H1 (cell line): ENCODE measurements at regions not wholly inside any gene's neighbourhood (a gene's known extent, or its start where the extent isn't known, plus 50 kb on each side); places are given as distances from the start of the nearest gene placed in this dataset.
A peak's percentile ranks its signal among the peaks of the same experiment; 100 is the strongest.

Experiments
- ASH2L ChIP-seq: fragments of 200-600, 300-600 bp; sonication (generic); IDR thresholded peaks from one replicate; pipeline ENCODE4 v1.7.1; 2017; ENCODE audit warnings: low read length
- BCL11A ChIP-seq, 2 experiments: IDR thresholded peaks; one replicate each; pipeline ENCODE4 v1.6.1; 2011; ENCODE audit warnings: low read depth in 2 of 2, low read length in 2 of 2, mild to moderate bottlenecking in 2 of 2
- CBX5 ChIP-seq: fragments of 300-800, 300-1000 bp; sonication (generic); IDR thresholded peaks from 2 replicates; pipeline ENCODE4 v1.7.1; 2016; ENCODE audit warnings: antibody characterized with exemption, low read length, low read depth
- CTCF ChIP-seq, 3 experiments: IDR thresholded peaks; 1 replicate in 2 of 3; 2 replicates in 1 of 3; pipeline versions ENCODE4 v1.5.1 to v1.6.1; 2011; ENCODE audit warnings: low read length in 3 of 3, mild to moderate bottlenecking in 3 of 3, inconsistent platforms in 2 of 3, low read depth in 1 of 3, moderate library complexity in 1 of 3; ENCODE audit not compliant: insufficient read depth in 1 of 3; ENCODE audit errors: control extremely low read depth in 1 of 3
- EZH2 ChIP-seq: fragments of 200-600 bp; sonication (generic); IDR thresholded peaks from 2 replicates; pipeline ENCODE4 v1.7.1; 2012; ENCODE audit warnings: low read depth, mild to moderate bottlenecking, moderate library complexity, low read length, inconsistent platforms; ENCODE audit not compliant: severe bottlenecking
- FOSL1 ChIP-seq: IDR thresholded peaks from 2 replicates; pipeline ENCODE4 v1.6.1; 2011; ENCODE audit warnings: mild to moderate bottlenecking, low read depth, low read length, moderate library complexity; ENCODE audit not compliant: insufficient read depth
- KDM5A ChIP-seq: fragments of 200-600 bp; IDR thresholded peaks from 2 replicates; pipeline ENCODE4 v1.7.1; 2012; ENCODE audit warnings: mild to moderate bottlenecking, low read length, inconsistent platforms, mixed read lengths
- NANOG ChIP-seq: IDR thresholded peaks from 2 replicates; pipeline ENCODE4 v1.6.1; 2011; ENCODE audit warnings: low read length, low read depth, mild to moderate bottlenecking, inconsistent platforms; ENCODE audit not compliant: insufficient read depth, poor library complexity, severe bottlenecking
- NRF1 ChIP-seq: IDR thresholded peaks from 2 replicates; pipeline ENCODE4 v1.6.1; 2011; ENCODE audit warnings: mild to moderate bottlenecking, low read depth, low read length, improper control_type of control experiment
- PHF8 ChIP-seq: fragments of 200-600 bp; sonication (generic); conservative IDR thresholded peaks from 2 replicates; pipeline ENCODE4 v1.7.1; 2012; ENCODE audit warnings: low read depth, mild to moderate bottlenecking, inconsistent platforms, low read length, moderate library complexity
- POLR2A ChIP-seq, 2 experiments: IDR thresholded peaks; 1 replicate in 1 of 2; 2 replicates in 1 of 2; pipeline ENCODE4 v1.6.1; 2011; ENCODE audit warnings: low read depth in 2 of 2, low read length in 2 of 2, mild to moderate bottlenecking in 2 of 2; ENCODE audit errors: control extremely low read depth in 1 of 2
- RAD21 ChIP-seq, 2 experiments: IDR thresholded peaks in 1 of 2; conservative IDR thresholded peaks in 1 of 2; 2 replicates each; pipeline ENCODE4 v1.6.1; 2011; ENCODE audit warnings: low read depth in 2 of 2, low read length in 2 of 2, improper control_type of control experiment in 1 of 2, inconsistent platforms in 1 of 2, mild to moderate bottlenecking in 1 of 2, moderate library complexity in 1 of 2
- RNF2 ChIP-seq: fragments of 200-900, 300-1000 bp; sonication (generic); IDR thresholded peaks from 2 replicates; pipeline ENCODE4 v1.7.1; 2016; ENCODE audit warnings: borderline replicate concordance, low read depth, mild to moderate bottlenecking, antibody characterized with exemption, low read length; ENCODE audit not compliant: poor library complexity, severe bottlenecking; ENCODE audit errors: missing control alignments
- RXRA ChIP-seq: IDR thresholded peaks from 2 replicates; pipeline ENCODE4 v1.6.1; 2011; ENCODE audit warnings: low read depth, mild to moderate bottlenecking, low read length, moderate library complexity; ENCODE audit not compliant: insufficient read depth
- TAF7 ChIP-seq: optimal IDR thresholded peaks from 2 replicates; pipeline ENCODE3; 2011; ENCODE audit warnings: low read depth, mild to moderate bottlenecking, inconsistent platforms, low read length, moderate library complexity, borderline replicate concordance
- TEAD4 ChIP-seq: IDR thresholded peaks from 2 replicates; pipeline ENCODE4 v1.6.1; 2012; ENCODE audit warnings: low read depth, low read length, inconsistent platforms, mixed read lengths
- TF ChIP-seq, protein P1 (sequence below): IDR thresholded peaks from 2 replicates; pipeline ENCODE4 v1.6.1; 2011; ENCODE audit warnings: low read length, improper control_type of control experiment

DNA sequence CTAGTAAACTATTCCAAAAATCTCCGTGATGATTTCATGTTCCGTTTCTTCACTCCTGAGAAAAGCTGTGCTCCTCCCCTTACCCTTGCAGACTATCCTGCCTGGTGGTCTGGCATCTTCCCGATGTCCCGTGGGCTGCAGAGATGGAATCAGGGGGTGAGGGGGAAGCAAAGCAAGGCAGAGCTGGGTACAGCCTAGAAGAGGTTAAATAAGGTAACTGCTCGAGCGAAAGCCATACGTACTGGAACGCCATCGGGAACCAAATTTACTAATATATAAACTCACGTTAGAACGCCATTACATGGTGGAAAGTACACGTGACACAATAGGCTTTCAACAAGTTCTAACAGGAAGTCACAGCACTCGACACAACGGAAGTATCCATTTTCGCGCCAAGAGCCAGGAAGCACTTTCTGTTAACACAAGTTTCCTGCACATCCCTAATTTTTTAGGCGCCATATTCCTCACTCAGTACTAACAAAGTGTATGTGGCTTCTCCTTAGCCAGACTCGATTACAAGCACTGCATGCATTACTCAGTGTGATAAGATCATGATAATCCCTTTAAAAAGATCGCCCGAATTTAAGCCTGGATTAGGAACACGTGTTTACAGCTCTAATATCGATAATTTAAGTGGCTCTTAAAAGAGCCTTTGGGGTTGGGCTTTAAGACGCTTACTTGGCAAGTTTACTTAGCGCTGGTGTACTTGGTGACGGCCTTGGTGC lies 101.6 kb upstream of the PRSS16 start (continued):
- no peak for TF ChIP-seq CBX5
- TF ChIP-seq PHF8: 0 out of 2 replicates have a peak, but pooled peaks have one; percentile 45
- TF ChIP-seq FOSL1: no peak
- TF ChIP-seq RXRA: no peak
- TF ChIP-seq TEAD4: no peak
- TF ChIP-seq BCL11A (IDR thresholded peaks at IDR 0.05; ENCODE audit: low read depth in 2 of 2, low read length in 2 of 2): no peak
- TF ChIP-seq KDM5A: no peak
- TF ChIP-seq NRF1: no peak
- peak; percentile 83 for TF ChIP-seq TAF7
- no peak for TF ChIP-seq RAD21 (IDR thresholded peaks at IDR 0.05 in 1 of 2, conservative IDR thresholded peaks at IDR 0.05 in 1 of 2; ENCODE audit: low read depth in 2 of 2, low read length in 2 of 2)
- no peak for TF ChIP-seq CTCF (IDR thresholded peaks at IDR 0.05; ENCODE audit: control extremely low read depth in 1 of 3, insufficient read depth in 1 of 3, low read depth in 1 of 3, low read length in 3 of 3)
- TF ChIP-seq POLR2A (IDR thresholded peaks at IDR 0.05; ENCODE audit: control extremely low read depth in 1 of 2, low read depth in 2 of 2, low read length in 2 of 2): peak; percentile 83 to 92
- peak; percentile 6 for TF ChIP-seq ASH2L
- TF ChIP-seq NANOG: no peak
- TF ChIP-seq RNF2: no peak
- no peak for TF ChIP-seq EZH2
- TF ChIP-seq, protein P1, sequence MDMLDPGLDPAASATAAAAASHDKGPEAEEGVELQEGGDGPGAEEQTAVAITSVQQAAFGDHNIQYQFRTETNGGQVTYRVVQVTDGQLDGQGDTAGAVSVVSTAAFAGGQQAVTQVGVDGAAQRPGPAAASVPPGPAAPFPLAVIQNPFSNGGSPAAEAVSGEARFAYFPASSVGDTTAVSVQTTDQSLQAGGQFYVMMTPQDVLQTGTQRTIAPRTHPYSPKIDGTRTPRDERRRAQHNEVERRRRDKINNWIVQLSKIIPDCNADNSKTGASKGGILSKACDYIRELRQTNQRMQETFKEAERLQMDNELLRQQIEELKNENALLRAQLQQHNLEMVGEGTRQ: peak; percentile 55; the same call in 1 of the 2 replicates
